ENCODE measurements at regions not wholly inside any gene's neighbourhood (a gene's known extent, or its start where the extent isn't known, plus 50 kb on each side); places are given as distances from the start of the nearest gene placed in this dataset.

GRCh38 chr4:79652738-79653137 is 244.7 kb upstream of the GK2 start:
- peaks cover 0 to 5% of the 10 kb centered on the region in 2 donors for H3K4me1 ChIP-seq
- H3K27ac ChIP-seq = no peak overlapping the region
- H3K27me3 ChIP-seq = no peaks in the 10 kb centered on the region
- TF ChIP-seq POLR2A (IDR thresholded peaks at IDR 0.05) = no peak
- TF ChIP-seq CTCF (IDR thresholded peaks at IDR 0.05) = no peak
- intact Hi-C loops (cut with DNase I) = no loop called here
- H3K36me3 ChIP-seq = no peaks in the 10 kb centered on the region
- H3K4me3 ChIP-seq (replicated peaks in 1 of 3) = no peak overlapping the region
- DNase-seq = no peak
- no peaks in the 10 kb centered on the region for H3K9me3 ChIP-seq

GRCh38 chr4:79652232-79652631 is 244.2 kb upstream of the GK2 start:
- DNase-seq = no peak
- Histone ChIP-seq H3K4me3 (replicated peaks in 1 of 3) (no peak overlapping the region), H3K9me3 (no peaks in the 10 kb centered on the region), H3K4me1 (peaks cover 0 to 5% of the 10 kb centered on the region in 2 donors), H3K27ac (no peak overlapping the region), H3K36me3 (no peaks in the 10 kb centered on the region), H3K27me3 (no peaks in the 10 kb centered on the region)
- no peak for TF ChIP-seq POLR2A (IDR thresholded peaks at IDR 0.05)
- TF ChIP-seq CTCF (IDR thresholded peaks at IDR 0.05) = no peak
- WGBS, 2 donors = 59 to 65% methylated on average over 4 of the region's 4 CpGs
- intact Hi-C loops (cut with DNase I) = no loop called here

- no peak for TF ChIP-seq CTCF (IDR thresholded peaks at IDR 0.05)
- no peak for TF ChIP-seq POLR2A (IDR thresholded peaks at IDR 0.05)
- H3K27me3 ChIP-seq = no peaks in the 10 kb centered on the region
- H3K36me3 ChIP-seq = no peaks in the 10 kb centered on the region
- intact Hi-C loops (cut with DNase I) = no loop called here
- peaks cover 0 to 5% of the 10 kb centered on the region in 2 donors for H3K4me1 ChIP-seq
- H3K9me3 ChIP-seq = no peaks in the 10 kb centered on the region
- H3K27ac ChIP-seq = no peak overlapping the region
- DNase-seq = no peak
- no peak overlapping the region for H3K4me3 ChIP-seq (replicated peaks in 1 of 3)
Observed at GRCh38 chr4:79651456-79651855, 243.4 kb upstream of the GK2 start.

- H3K27me3 ChIP-seq = no peaks in the 10 kb centered on the region
- H3K4me3 ChIP-seq (replicated peaks in 1 of 3) = no peak overlapping the region
- no peak for TF ChIP-seq POLR2A (IDR thresholded peaks at IDR 0.05)
- TF ChIP-seq CTCF (IDR thresholded peaks at IDR 0.05) = no peak
- H3K27ac ChIP-seq = no peak overlapping the region
- peaks cover 0 to 5% of the 10 kb centered on the region in 2 donors for H3K4me1 ChIP-seq
- WGBS, 2 donors = 75 to 84% methylated on average over 3 of the region's 3 CpGs
- intact Hi-C loops (cut with DNase I) = no loop called here
- H3K36me3 ChIP-seq = no peaks in the 10 kb centered on the region
- no peaks in the 10 kb centered on the region for H3K9me3 ChIP-seq
- no peak for DNase-seq
Observed at GRCh38 chr4:79650794-79651431, 242.9 kb upstream of the GK2 start.

GRCh38 chr4:79650217-79650616 is 242.2 kb upstream of the GK2 start:
- TF ChIP-seq POLR2A (IDR thresholded peaks at IDR 0.05) (no peak), CTCF (IDR thresholded peaks at IDR 0.05) (no peak)
- H3K27ac ChIP-seq = no peak overlapping the region
- no peak for DNase-seq
- WGBS, 2 donors = 83 to 95% methylated on average over 2 of the region's 2 CpGs
- no peaks in the 10 kb centered on the region for H3K27me3 ChIP-seq
- H3K4me1 ChIP-seq = peaks cover 0 to 5% of the 10 kb centered on the region in 2 donors
- intact Hi-C loops (cut with DNase I) = no loop called here
- H3K4me3 ChIP-seq (replicated peaks in 1 of 3) = no peak overlapping the region
- no peaks in the 10 kb centered on the region for H3K36me3 ChIP-seq
- H3K9me3 ChIP-seq = no peaks in the 10 kb centered on the region

Data from thyroid gland (tissue), 4 donors.